Fibroblast of mammary gland (primary cell): ENCODE measurements at regions not wholly inside any gene's neighbourhood (a gene's known extent, or its start where the extent isn't known, plus 50 kb on each side); places are given as distances from the start of the nearest gene placed in this dataset.

Source experiments
- DNase-seq: peaks from one replicate; pipeline ENCODE4 v3.0.0-alpha.2; 2010; ENCODE audit warnings: low read depth
- H3K4me3 ChIP-seq: 2 replicates; pipeline ENCODE4 v1.5.1; 2011; ENCODE audit warnings: low read depth, mild to moderate bottlenecking, low read length, moderate library complexity; ENCODE audit not compliant: control insufficient read depth
- TF ChIP-seq, protein P1 (sequence below): conservative IDR thresholded peaks from 2 replicates; pipeline ENCODE4 v1.5.1; 2011; ENCODE audit warnings: low read depth, low read length, inconsistent platforms; ENCODE audit not compliant: control insufficient read depth, insufficient read depth

DNA sequence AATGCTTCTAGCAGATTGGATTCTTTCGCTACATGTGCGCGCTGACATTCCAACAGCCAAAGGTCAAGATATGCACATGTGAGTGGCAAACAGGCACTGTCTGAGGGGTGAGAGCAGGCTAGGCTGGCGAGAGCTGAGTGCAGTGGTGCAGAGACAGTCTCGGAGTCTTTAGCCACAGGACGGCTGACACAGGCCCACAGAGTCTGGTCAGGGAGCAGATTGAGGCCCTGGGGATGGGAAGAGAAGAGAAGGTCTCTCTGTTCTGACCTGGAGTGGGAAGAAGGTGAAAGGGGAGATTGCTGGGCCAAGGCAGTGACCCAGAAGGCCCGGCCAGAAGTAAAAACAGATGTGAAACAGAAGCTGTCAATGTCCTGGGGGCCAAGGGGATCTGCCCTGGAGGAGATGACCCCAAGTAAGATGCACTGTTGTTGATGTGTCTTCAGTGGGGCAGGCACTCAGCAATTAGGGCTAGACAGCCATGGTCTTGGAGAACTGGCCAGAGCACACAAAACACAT, 197.8 kb downstream of the ETS1 start:
- DNase-seq = no peak
- no peak overlapping the region for H3K4me3 ChIP-seq
- TF ChIP-seq, protein P1, sequence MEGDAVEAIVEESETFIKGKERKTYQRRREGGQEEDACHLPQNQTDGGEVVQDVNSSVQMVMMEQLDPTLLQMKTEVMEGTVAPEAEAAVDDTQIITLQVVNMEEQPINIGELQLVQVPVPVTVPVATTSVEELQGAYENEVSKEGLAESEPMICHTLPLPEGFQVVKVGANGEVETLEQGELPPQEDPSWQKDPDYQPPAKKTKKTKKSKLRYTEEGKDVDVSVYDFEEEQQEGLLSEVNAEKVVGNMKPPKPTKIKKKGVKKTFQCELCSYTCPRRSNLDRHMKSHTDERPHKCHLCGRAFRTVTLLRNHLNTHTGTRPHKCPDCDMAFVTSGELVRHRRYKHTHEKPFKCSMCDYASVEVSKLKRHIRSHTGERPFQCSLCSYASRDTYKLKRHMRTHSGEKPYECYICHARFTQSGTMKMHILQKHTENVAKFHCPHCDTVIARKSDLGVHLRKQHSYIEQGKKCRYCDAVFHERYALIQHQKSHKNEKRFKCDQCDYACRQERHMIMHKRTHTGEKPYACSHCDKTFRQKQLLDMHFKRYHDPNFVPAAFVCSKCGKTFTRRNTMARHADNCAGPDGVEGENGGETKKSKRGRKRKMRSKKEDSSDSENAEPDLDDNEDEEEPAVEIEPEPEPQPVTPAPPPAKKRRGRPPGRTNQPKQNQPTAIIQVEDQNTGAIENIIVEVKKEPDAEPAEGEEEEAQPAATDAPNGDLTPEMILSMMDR = no peak

DNA sequence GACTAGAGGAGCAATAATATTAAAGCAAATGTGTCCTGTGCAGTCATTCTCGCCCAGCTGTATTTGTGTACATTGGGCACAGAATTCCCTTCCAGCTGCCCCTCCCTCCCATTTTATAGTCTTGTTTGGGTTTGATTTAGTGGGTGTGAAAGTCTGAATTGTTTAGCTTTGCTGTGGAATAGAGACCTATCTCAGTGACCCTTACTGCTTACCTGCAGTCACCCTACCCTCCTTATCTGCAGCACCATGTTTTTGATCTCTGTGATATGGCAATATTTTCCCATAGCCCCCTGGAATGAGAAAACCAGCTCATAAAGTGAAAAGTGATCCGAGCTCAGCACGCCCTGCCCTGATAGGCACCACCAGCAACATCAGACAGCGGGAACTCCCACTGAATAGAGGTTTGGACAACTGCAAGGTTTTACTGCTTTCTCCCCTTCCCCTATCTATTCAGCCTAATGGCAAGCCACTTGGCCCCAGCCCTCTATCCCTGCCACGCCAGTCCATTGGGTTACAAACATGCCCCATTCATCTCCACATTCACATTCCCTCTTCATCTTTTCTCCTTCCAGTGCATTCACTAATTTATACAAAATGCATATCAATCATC, 199.0 kb downstream of the ETS1 start:
- DNase-seq = no peak
- TF ChIP-seq, protein P1 = no peak
- H3K4me3 ChIP-seq = no peak overlapping the region

DNA sequence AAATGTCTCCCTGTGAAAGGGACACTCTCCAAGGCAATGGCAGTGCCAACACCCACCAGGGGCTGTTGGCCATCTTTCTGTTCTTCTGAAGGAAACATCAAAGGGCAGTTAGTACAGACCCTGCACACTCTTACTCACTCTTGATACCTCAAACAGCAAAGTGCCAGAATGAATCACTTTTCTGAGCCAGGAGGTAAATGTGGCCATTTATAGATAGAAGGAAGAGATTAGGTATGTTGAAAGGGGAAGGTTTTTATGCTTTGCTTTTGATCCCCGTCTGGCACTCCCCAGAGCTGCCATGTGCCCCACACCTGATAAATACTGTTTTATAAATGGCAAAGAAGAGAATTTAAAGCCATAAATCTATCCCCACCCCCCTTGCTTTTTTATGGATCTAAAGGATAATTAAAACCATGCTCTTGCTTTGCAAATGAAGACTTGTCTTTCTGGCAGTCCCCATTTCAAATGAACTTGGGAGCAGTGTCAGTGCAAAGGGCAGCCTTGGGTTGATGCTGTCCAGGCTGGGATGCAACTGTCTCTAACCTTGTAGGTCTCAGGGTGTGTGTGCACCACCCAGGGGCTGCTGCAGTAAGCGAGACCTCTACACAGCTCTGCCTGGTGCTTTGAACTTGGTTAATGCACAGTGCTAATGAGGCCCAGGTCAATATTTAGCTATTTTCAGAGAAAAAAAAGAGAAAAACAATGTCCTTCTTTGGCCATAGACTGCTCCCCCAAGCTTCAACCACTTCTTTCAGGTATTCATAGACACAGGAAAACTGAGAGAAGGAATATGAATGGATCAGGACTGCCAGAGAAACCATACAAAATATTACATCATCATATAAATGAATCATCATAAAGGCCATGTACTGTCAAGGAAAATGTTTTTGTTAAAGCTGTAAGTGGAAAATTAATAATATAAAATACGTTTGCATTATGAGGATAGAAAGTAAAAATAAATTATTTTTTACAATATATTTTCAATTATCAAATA, 207.5 kb downstream of the ETS1 start:
- TF ChIP-seq, protein P1 = no peak
- DNase-seq = no peak

DNA sequence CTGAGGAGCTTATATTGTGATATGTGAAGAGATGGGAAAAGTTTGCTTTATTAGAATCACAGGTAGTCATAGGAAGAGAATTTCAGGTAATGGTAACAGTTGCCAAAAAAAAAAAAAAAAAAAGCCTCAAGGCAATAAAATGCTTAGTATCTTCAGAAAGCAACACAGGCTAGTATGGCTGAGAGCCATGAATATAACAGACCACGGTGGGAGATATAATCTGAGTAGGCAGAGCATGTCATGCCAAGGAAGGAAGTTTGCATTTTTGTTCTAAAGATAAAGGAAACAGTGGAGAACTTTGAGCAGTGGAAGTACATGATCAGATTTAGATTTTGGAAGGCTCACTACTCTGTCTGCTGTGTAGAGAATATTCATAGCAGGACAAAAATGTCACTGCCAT, 211.4 kb downstream of the ETS1 start:
- no peak overlapping the region for H3K4me3 ChIP-seq
- TF ChIP-seq, protein P1 = no peak
- DNase-seq = no peak

More for the DNA sequence above, 207.5 kb downstream of the ETS1 start:
- H3K4me3 ChIP-seq = no peak overlapping the region

- TF ChIP-seq, protein P1 = no peak
- no peak for DNase-seq
These were observed 213.3 kb downstream of the ETS1 start for GRCh38 chr11:128374026-128374425.

DNA sequence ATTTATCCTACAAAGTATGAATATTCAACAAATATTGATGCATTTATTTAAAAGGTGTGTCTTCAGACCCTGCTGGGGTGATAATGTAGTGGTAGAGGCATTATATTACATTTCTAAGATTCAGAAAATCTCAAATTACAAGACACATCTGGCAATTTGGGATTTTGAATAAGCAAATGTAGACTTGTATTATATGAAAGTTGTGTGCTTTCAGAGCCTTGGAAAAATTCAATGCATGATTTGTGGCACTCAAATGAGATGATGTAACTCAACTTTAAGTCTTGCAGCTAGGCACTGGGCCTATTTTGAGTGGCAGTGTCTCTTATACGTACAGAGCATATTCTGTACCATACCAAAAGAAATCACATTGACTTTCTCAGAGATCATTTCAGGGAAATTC, 214.4 kb downstream of the ETS1 start:
- TF ChIP-seq, protein P1 = no peak
- no peak overlapping the region for H3K4me3 ChIP-seq
- DNase-seq = no peak

More at GRCh38 chr11:128374026-128374425, 213.3 kb downstream of the ETS1 start:
- H3K4me3 ChIP-seq = no peak overlapping the region
